ENCODE measurements at regions not wholly inside any gene's neighbourhood (a gene's known extent, or its start where the extent isn't known, plus 50 kb on each side); places are given as distances from the start of the nearest gene placed in this dataset.
A peak's percentile ranks its signal among the peaks of the same experiment; 100 is the strongest.

- TF ChIP-seq ZBTB12 (CRISPR knock-in tag; IDR thresholded peaks at IDR 0.05) (no peak), ARID3A (IDR thresholded peaks at IDR 0.05; ENCODE audit: borderline replicate concordance, low read depth, low read length) (no peak), POLR2AphosphoS2 (IDR thresholded peaks at IDR 0.05; ENCODE audit: low read length) (no peak), CHD2 (IDR thresholded peaks at IDR 0.05; ENCODE audit: low read depth, low read length) (no peak), NR1H2 (CRISPR knock-in tag; IDR thresholded peaks at IDR 0.05) (no peak), ZC3H4 (CRISPR knock-in tag; IDR thresholded peaks at IDR 0.05; ENCODE audit: borderline replicate concordance) (no peak), ZNF75A (CRISPR knock-in tag; IDR thresholded peaks at IDR 0.05) (no peak), RFX1 (IDR thresholded peaks at IDR 0.05) (no peak), RAD51 (IDR thresholded peaks at IDR 0.05; ENCODE audit: borderline replicate concordance, low read depth) (peak; percentile 77)
These were observed 298.8 kb upstream of the TBX3 start (continued) for GRCh38 chr12:114982760-114983159.

DNA sequence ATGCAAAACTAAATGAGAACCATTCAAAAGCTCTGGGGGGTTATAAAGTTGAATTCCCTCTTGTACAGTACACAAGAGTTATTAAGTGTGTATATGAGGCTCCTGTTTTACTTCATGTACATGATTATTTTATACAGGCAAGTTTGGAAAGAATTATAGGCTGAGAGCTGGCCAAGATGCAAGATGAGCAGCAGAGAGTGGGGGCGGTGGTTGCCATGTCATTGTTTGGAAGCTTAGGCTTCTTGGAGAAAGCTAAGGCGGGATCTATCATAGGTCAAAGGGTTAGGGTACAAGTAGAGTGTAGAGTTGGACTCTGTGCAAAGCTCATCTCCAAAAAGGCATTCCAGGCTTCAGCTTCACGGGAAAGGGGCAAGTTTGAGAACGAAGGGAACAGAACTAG is 297.1 kb upstream of the TBX3 start:
- Histone ChIP-seq H2AFZ (ENCODE audit: low read depth, low read length) (no peak overlapping the region), H3K4me2 (ENCODE audit: insufficient read depth, low read length) (no peak overlapping the region), H3K4me3 (no peak overlapping the region), H3K9me3 (replicated peaks; ENCODE audit: control insufficient read depth, insufficient read depth, low read depth, low read length) (no peaks in the 10 kb centered on the region), H3K9ac (ENCODE audit: insufficient read depth in 1 of 2, low read depth in 2 of 2, low read length in 2 of 2) (no peak overlapping the region), H4K20me1 (replicated peaks; ENCODE audit: control insufficient read depth, insufficient read depth, low read length) (no peaks in the 10 kb centered on the region), H3K27me3 (ENCODE audit: control insufficient read depth in 2 of 2, insufficient read depth in 2 of 2, low read length in 2 of 2) (no peaks in the 10 kb centered on the region), H3K9me1 (ENCODE audit: control insufficient read depth, insufficient read depth, low read length) (no peaks in the 10 kb centered on the region), H3K36me3 (ENCODE audit: control insufficient read depth, insufficient read depth, low read length) (no peaks in the 10 kb centered on the region), H3K4me1 (replicated peaks in 1 of 2; ENCODE audit: control insufficient read depth in 2 of 2, insufficient read depth in 2 of 2, low read length in 2 of 2) (no peaks in the 10 kb centered on the region), H3K27ac (ENCODE audit: extremely low read depth, low read depth, low read length) (no peak overlapping the region), H3K79me2 (ENCODE audit: control insufficient read depth, insufficient read depth, low read length) (no peaks in the 10 kb centered on the region)
- ATAC-seq (no peak), DNase-seq (ENCODE audit: extremely low read depth in 1 of 4, low spot score in 3 of 4) (no peak), FAIRE-seq (no peak)
- in situ Hi-C loops (cut with MboI) = no loop called here
- intact Hi-C loops (cut with micrococcal nuclease) = no loop called here
- 0% methylated on average over 4 of the region's 4 CpGs for WGBS (ENCODE audit: insufficient coverage, low coverage, missing lambda C conversion rate)
- TF ChIP-seq, protein P1, sequence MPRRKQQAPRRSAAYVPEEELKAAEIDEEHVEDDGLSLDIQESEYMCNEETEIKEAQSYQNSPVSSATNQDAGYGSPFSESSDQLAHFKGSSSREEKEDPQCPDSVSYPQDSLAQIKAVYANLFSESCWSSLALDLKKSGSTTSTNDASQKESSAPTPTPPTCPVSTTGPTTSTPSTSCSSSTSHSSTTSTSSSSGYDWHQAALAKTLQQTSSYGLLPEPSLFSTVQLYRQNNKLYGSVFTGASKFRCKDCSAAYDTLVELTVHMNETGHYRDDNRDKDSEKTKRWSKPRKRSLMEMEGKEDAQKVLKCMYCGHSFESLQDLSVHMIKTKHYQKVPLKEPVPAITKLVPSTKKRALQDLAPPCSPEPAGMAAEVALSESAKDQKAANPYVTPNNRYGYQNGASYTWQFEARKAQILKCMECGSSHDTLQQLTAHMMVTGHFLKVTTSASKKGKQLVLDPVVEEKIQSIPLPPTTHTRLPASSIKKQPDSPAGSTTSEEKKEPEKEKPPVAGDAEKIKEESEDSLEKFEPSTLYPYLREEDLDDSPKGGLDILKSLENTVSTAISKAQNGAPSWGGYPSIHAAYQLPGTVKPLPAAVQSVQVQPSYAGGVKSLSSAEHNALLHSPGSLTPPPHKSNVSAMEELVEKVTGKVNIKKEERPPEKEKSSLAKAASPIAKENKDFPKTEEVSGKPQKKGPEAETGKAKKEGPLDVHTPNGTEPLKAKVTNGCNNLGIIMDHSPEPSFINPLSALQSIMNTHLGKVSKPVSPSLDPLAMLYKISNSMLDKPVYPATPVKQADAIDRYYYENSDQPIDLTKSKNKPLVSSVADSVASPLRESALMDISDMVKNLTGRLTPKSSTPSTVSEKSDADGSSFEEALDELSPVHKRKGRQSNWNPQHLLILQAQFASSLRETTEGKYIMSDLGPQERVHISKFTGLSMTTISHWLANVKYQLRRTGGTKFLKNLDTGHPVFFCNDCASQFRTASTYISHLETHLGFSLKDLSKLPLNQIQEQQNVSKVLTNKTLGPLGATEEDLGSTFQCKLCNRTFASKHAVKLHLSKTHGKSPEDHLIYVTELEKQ (CRISPR knock-in tag; IDR thresholded peaks at IDR 0.05) = no peak
- CTCF ChIA-PET (ENCODE audit: low intra/inter-chr PET ratio) = no interaction called here
- POLR2A ChIA-PET = interaction anchor here (1.5 kb wide), 1 partner anchor 13 kb away, joined by 4 read pairs; no protein-coding TSS in a partner anchor
- BruUV-seq (replicated peaks) = no TSS peak

Data from K562 (cell line).